ENCODE measurements at regions not wholly inside any gene's neighbourhood (a gene's known extent, or its start where the extent isn't known, plus 50 kb on each side); places are given as distances from the start of the nearest gene placed in this dataset.
"Not testable (repeated sequence)": the region's sequence is repeated elsewhere in the genome, so short reads cannot be mapped to it uniquely, and the experiment has no call there.

DNA sequence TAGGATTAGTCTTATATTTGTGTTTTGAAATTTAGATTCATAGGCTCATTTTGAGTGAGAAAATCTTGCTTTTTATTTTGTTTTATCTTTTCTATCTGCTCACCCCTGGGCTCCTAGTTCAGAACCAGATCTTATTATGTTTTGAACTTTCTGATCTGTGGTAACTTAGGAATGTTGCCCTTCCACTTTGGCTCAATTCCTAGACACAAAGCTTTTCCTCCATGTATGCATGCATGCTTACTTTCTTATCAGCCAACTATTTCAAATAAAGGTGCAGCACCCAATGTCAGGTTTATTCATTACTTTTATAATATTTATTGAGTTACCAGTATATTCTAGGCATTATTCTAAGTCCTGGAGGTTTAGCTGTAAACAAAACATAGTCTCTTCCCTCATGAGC is 374.8 kb upstream of the KIAA1217 start:
- TF ChIP-seq, protein P1, sequence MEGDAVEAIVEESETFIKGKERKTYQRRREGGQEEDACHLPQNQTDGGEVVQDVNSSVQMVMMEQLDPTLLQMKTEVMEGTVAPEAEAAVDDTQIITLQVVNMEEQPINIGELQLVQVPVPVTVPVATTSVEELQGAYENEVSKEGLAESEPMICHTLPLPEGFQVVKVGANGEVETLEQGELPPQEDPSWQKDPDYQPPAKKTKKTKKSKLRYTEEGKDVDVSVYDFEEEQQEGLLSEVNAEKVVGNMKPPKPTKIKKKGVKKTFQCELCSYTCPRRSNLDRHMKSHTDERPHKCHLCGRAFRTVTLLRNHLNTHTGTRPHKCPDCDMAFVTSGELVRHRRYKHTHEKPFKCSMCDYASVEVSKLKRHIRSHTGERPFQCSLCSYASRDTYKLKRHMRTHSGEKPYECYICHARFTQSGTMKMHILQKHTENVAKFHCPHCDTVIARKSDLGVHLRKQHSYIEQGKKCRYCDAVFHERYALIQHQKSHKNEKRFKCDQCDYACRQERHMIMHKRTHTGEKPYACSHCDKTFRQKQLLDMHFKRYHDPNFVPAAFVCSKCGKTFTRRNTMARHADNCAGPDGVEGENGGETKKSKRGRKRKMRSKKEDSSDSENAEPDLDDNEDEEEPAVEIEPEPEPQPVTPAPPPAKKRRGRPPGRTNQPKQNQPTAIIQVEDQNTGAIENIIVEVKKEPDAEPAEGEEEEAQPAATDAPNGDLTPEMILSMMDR (IDR thresholded peaks at IDR 0.05; ENCODE audit: insufficient read depth, low read depth, low read length), result no peak
- H3K4me3 ChIP-seq (ENCODE audit: low read depth, low read length), result no peak overlapping the region
- DNase-seq (ENCODE audit: low read depth), result no peak

DNA sequence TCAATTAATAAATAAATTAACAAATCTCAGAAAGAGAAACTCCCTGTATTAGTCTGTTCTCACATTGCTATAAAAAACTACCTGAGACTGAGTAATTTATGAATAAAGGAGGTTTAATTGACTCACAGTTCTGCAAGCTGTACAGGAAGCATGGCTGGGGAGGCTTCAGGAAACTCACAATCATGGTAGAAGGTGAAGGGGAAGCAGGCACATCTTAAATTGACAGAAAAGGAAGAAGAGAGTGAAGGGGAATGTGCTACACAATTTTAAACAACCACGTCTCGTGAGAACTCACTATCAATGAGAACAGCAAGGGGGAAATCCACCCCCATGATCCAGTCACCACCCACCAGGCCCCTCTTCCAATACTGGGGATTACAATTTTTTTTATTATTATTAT is 358.3 kb upstream of the KIAA1217 start:
- no peak overlapping the region for H3K4me3 ChIP-seq (ENCODE audit: low read depth, low read length)
- TF ChIP-seq, protein P1 (IDR thresholded peaks at IDR 0.05; ENCODE audit: insufficient read depth, low read depth, low read length), result no peak
- no peak for DNase-seq (ENCODE audit: low read depth)

DNA sequence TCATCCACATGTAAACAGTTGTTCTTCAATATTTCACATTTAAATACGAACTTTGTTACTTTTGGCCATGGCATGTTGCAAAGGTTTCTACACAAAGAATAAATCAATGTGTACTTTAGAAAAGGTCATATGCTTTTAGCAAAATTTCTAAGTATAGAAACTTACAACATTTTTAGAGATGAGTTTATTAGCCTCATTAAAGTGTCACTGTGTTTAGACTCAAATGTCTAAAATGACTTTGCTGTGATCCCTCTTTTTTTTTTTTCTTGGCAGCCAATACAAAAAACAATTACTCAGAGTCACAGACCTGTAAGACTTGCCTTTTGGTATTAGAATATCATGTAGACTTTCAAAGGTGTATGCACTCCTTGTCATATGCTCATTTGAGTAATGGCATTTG is 349.3 kb upstream of the KIAA1217 start:
- no peak overlapping the region for H3K4me3 ChIP-seq (ENCODE audit: low read depth, low read length)
- TF ChIP-seq, protein P1 (IDR thresholded peaks at IDR 0.05; ENCODE audit: insufficient read depth, low read depth, low read length), result no peak
- no peak for DNase-seq (ENCODE audit: low read depth)

DNA sequence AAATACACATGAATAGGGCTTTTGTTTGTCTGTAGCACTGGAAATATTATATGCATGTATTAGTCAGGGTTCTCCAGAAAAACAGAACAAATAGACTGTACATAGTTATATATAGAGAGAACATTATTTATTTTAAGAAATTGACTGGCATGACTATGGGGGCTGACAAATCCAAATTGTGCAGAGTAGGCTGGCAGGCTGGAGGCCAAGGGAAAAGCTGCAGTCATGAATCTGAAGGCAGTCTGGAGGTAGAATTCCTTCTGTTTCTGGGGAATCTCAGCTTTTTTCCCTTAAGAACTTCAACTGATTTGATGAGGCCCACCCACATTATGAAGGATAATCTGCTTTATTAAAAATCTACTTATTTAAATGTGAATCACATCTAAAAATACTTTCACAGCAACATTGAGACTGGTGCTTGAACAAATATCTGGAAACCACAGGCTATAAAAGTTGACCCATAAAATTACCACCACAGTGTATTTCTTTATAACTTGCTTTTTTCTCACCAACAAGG is 344.2 kb upstream of the KIAA1217 start:
- no peak for DNase-seq (ENCODE audit: low read depth)
- TF ChIP-seq, protein P1 (IDR thresholded peaks at IDR 0.05; ENCODE audit: insufficient read depth, low read depth, low read length), result no peak

DNA sequence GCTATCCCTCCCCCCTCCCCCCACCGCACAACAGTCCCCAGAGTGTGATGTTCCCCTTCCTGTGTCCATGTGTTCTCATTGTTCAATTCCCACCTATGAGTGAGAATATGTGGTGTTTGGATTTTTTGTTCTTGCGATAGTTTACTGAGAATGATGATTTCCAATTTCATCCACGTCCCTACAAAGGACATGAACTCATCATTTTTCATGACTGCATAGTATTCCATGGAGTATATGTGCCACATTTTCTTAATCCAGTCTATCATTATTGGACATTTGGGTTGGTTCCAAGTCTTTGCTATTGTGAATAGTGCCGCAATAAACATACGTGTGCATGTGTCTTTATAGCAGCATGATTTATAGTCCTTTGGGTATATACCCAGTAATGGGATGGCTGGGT is 342.0 kb upstream of the KIAA1217 start:
- DNase-seq (ENCODE audit: low read depth); H3K4me3 ChIP-seq (ENCODE audit: low read depth, low read length): not testable (repeated sequence)

More for the DNA sequence above, 344.2 kb upstream of the KIAA1217 start:
- H3K4me3 ChIP-seq (ENCODE audit: low read depth, low read length), result no peak overlapping the region

DNA sequence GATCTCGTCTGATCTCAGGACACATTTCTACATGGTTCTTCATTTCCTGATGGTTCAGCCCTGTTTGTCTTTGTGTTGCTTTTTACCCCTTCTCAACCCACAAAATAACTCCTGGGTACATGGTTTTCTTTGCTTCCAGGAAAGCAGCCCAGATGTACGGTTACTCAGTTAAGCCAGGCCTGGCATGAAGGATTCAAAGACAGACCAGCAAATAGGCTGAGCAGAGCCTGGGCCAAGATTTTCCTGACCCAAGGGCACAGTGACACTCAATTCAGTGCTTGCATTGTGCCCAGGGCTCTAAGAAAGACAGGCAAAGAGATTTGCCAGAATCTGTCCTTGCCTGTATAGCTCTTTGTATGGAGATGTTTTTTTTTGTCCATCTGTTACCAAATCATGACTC is 340.8 kb upstream of the KIAA1217 start:
- DNase-seq (ENCODE audit: low read depth), result no peak
- TF ChIP-seq, protein P1 (IDR thresholded peaks at IDR 0.05; ENCODE audit: insufficient read depth, low read depth, low read length), result no peak
- H3K4me3 ChIP-seq (ENCODE audit: low read depth, low read length), result no peak overlapping the region

DNA sequence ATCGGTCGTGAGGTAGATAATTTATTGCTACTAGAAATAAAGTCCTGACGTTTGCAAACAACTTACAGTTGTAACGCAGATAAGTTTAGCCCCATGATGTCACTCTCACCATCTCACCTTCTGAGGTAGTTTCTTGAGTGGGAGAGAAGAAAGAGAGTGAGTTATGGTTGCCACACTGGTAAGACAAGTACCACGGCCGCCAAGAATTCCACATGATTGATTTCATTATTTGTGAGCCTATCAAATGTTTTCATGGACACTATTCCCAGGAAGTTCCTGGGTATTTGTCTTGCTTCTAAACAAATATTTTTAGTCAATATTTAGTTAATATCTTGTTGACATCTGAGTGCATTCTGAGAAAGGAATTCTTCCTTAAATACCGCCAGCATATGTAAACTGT is 339.4 kb upstream of the KIAA1217 start:
- TF ChIP-seq, protein P1 (IDR thresholded peaks at IDR 0.05; ENCODE audit: insufficient read depth, low read depth, low read length), result no peak
- DNase-seq (ENCODE audit: low read depth), result no peak
- no peak overlapping the region for H3K4me3 ChIP-seq (ENCODE audit: low read depth, low read length)

All from fibroblast of villous mesenchyme (primary cell).